ENCODE measurements at regions not wholly inside any gene's neighbourhood (a gene's known extent, or its start where the extent isn't known, plus 50 kb on each side); places are given as distances from the start of the nearest gene placed in this dataset.

DNA sequence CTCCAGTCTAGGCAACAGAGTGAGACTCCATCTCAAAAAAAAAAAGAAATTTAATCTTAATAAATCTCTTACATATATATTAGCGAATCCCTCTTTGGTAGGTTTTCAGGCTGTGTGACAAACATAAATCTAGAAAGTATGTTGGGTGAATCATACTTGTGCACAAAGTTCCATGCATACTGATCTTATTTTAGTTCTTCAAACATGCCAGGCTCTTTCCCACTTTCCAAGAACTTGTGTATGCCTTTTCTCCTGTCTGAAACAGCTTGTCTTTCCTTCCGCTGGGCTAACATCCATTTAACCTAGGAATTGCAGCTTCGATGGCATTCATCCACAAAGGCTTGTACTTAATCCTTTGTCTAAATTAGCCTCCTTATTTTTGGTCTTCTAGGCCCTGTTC lies 156.6 kb upstream of the CASK start:
- WGBS, 3 donors = 71 to 83% (median 81%) methylated on average over 3 of the region's 3 CpGs
- no peak overlapping the region for H3K27ac ChIP-seq

DNA sequence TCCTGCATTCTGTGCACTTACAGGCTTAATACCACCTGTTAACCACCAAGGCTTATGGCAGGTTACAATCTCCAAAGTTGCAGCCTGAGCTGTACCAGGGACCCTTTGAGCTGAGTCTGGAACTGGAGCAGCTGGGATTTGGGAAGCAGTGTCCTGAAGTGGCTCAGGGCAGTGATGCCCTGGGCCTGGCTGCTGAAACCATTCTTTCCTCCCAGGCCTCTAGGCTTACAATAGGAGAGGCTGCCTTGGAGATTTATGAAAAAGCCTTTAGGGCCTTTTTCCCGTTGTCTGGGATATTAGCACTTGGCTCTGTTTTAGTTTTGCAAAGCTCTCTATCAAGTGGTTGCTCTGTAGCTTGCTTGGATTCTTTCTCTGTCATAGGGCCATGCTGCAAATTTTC lies 154.3 kb upstream of the CASK start:
- no peaks in the 10 kb centered on the region for H3K9me3 ChIP-seq
- H3K36me3 ChIP-seq = no peaks in the 10 kb centered on the region
- no peaks in the 10 kb centered on the region for H3K4me1 ChIP-seq (ENCODE audit: insufficient read depth)
- no peak overlapping the region for H3K27ac ChIP-seq
- no peak overlapping the region for H3K4me3 ChIP-seq
- no peaks in the 10 kb centered on the region for H3K27me3 ChIP-seq
- DNase-seq = no peak
- TF ChIP-seq, protein P1, sequence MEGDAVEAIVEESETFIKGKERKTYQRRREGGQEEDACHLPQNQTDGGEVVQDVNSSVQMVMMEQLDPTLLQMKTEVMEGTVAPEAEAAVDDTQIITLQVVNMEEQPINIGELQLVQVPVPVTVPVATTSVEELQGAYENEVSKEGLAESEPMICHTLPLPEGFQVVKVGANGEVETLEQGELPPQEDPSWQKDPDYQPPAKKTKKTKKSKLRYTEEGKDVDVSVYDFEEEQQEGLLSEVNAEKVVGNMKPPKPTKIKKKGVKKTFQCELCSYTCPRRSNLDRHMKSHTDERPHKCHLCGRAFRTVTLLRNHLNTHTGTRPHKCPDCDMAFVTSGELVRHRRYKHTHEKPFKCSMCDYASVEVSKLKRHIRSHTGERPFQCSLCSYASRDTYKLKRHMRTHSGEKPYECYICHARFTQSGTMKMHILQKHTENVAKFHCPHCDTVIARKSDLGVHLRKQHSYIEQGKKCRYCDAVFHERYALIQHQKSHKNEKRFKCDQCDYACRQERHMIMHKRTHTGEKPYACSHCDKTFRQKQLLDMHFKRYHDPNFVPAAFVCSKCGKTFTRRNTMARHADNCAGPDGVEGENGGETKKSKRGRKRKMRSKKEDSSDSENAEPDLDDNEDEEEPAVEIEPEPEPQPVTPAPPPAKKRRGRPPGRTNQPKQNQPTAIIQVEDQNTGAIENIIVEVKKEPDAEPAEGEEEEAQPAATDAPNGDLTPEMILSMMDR (IDR thresholded peaks at IDR 0.05) = no peak
- TF ChIP-seq POLR2A (IDR thresholded peaks at IDR 0.05) = no peak
- 20 to 31% (median 27%) methylated on average over 1 of the region's 1 CpG for WGBS, 3 donors
- intact Hi-C loops (cut with DNase I) = no loop called here

More for the DNA sequence above, 156.6 kb upstream of the CASK start:
- Histone ChIP-seq H3K9me3 (no peaks in the 10 kb centered on the region), H3K36me3 (no peaks in the 10 kb centered on the region), H3K27me3 (no peaks in the 10 kb centered on the region), H3K4me3 (no peak overlapping the region), H3K4me1 (ENCODE audit: insufficient read depth) (no peaks in the 10 kb centered on the region)
- no peak for TF ChIP-seq EP300 (IDR thresholded peaks at IDR 0.05)
- intact Hi-C loops (cut with DNase I) = no loop called here
- no peak for DNase-seq

DNA sequence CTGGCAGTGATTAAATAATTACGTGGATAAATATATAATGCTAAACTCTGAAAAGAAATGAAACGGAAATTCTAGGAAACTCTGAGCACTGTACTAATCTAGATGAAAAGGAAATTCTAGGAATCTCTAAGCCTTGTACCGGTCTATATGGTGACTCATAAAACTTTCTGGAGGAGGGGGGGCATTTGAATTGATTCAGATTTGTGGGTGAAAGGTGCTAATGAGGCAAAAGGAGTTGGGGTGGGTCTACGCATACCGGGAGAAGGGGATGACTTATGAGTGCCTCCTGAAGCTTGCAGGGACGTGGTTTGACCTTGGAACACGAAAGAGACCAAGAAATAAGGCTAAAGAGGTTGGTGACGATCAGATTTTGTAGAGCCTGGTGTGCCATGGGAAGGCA lies 151.7 kb upstream of the CASK start:
- no peak overlapping the region for H3K4me3 ChIP-seq
- no peaks in the 10 kb centered on the region for H3K4me1 ChIP-seq (ENCODE audit: insufficient read depth)
- no peak overlapping the region for H3K27ac ChIP-seq
- DNase-seq = no peak
- no peaks in the 10 kb centered on the region for H3K36me3 ChIP-seq
- H3K27me3 ChIP-seq = no peaks in the 10 kb centered on the region
- intact Hi-C loops (cut with DNase I) = no loop called here
- TF ChIP-seq EP300 (IDR thresholded peaks at IDR 0.05) = no peak
- TF ChIP-seq, protein P1 (IDR thresholded peaks at IDR 0.05) = no peak
- TF ChIP-seq POLR2A (IDR thresholded peaks at IDR 0.05) = no peak
- H3K9me3 ChIP-seq = no peaks in the 10 kb centered on the region
- WGBS, 3 donors = 71 to 80% (median 72%) methylated on average over 8 of the region's 8 CpGs

DNA sequence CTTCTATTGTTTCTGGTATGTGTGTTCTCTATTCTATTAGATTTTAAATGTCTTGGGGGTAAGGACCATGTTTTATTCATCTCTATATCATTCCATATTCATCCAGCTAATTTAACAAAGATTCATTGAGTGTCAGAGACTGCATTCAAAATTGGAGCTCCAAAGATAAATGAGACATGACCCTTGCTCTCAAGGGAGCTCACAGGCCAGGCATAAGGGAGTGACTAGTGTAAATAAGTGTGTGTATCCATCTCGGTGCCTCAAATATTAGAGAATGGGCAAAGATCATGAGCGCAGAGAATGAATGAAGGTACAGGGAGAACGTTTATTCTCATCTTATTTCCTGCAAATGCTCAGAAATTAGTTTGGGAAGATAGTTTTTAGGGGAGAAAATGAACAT lies 150.1 kb upstream of the CASK start:
- 59 to 65% (median 61%) methylated on average over 3 of the region's 3 CpGs for WGBS, 3 donors
- no peaks in the 10 kb centered on the region for H3K27me3 ChIP-seq
- no peak overlapping the region for H3K4me3 ChIP-seq
- DNase-seq = no peak
- H3K4me1 ChIP-seq (ENCODE audit: insufficient read depth) = no peaks in the 10 kb centered on the region
- no peak for TF ChIP-seq EP300 (IDR thresholded peaks at IDR 0.05)
- TF ChIP-seq POLR2A (IDR thresholded peaks at IDR 0.05) = no peak
- TF ChIP-seq, protein P1 (IDR thresholded peaks at IDR 0.05) = no peak
- no peaks in the 10 kb centered on the region for H3K9me3 ChIP-seq
- H3K27ac ChIP-seq = no peak overlapping the region
- intact Hi-C loops (cut with DNase I) = no loop called here
- no peaks in the 10 kb centered on the region for H3K36me3 ChIP-seq

DNA sequence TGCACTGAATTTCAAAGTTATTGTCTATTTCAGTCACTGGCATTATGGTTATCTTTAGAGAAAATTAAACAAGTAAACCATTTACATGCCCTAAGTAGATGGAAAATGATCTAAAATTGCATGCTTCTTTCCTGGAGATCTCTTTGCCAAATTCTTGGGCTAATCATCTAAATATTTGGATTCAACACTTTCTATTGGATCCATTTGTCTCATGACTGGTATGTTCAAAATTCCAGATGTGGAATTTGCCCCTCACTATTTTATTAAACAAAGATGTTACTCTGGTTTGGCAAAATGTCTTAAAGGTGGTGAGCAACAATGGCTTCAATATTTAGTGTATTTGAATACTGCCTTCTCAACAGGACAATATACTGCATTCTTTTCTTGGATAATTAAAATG lies 147.5 kb upstream of the CASK start:
- H3K9me3 ChIP-seq = no peaks in the 10 kb centered on the region
- H3K27ac ChIP-seq = no peak overlapping the region
- H3K4me1 ChIP-seq (ENCODE audit: insufficient read depth) = no peaks in the 10 kb centered on the region
- no peak for DNase-seq
- intact Hi-C loops (cut with DNase I) = no loop called here
- H3K27me3 ChIP-seq = no peaks in the 10 kb centered on the region
- TF ChIP-seq EP300 (IDR thresholded peaks at IDR 0.05) (no peak), POLR2A (IDR thresholded peaks at IDR 0.05) (no peak)
- TF ChIP-seq, protein P1 (IDR thresholded peaks at IDR 0.05) = no peak
- no peak overlapping the region for H3K4me3 ChIP-seq
- H3K36me3 ChIP-seq = no peaks in the 10 kb centered on the region

Data from ovary (tissue), 7 donors.